ENCODE measurements at regions not wholly inside any gene's neighbourhood (a gene's known extent, or its start where the extent isn't known, plus 50 kb on each side); places are given as distances from the start of the nearest gene placed in this dataset.
"Not testable (repeated sequence)": the region's sequence is repeated elsewhere in the genome, so short reads cannot be mapped to it uniquely, and the experiment has no call there.

- H3K4me3 ChIP-seq (ENCODE audit: low read depth in 1 of 2, low read length in 2 of 2); H3K9ac ChIP-seq (ENCODE audit: low read depth in 1 of 2, low read length in 2 of 2); H3K27me3 ChIP-seq (ENCODE audit: control insufficient read depth in 1 of 2, insufficient read depth in 2 of 2, low read length in 2 of 2); H3K27ac ChIP-seq (ENCODE audit: low read depth, low read length); H3K4me1 ChIP-seq (ENCODE audit: control insufficient read depth in 1 of 2, insufficient read depth in 2 of 2, low read length in 2 of 2); H3K36me3 ChIP-seq (ENCODE audit: control insufficient read depth in 1 of 2, insufficient read depth in 2 of 2, low read length in 2 of 2): not testable (repeated sequence)
- H3K9me3 ChIP-seq (ENCODE audit: control insufficient read depth in 1 of 2, low read length in 2 of 2) = peaks cover 0 to 98% of the 10 kb centered on the region in 2 donors
Measured at GRCh38 chr21:7938223-7938622, 2583.2 kb upstream of the TPTE start.

DNA sequence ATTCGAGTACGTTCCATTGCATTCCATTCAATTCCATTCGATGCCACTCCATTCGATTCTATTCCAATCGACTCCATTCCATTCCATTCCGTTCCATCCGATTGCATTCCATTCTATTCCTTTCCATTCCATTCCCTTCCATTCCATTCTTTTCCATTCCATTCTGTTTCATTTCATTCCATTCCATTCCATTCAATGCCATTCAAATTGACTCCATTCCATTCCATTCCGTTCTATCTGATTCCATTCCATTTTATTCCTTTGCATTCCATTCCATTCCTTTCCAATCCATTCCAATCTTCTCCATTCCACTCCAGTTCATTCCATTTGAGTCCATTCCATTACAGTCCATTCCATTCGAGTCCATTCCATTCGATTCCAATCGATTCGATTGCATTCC is 2580.0 kb upstream of the TPTE start:
- H3K27ac ChIP-seq (ENCODE audit: low read depth, low read length); H3K27me3 ChIP-seq (ENCODE audit: control insufficient read depth in 1 of 2, insufficient read depth in 2 of 2, low read length in 2 of 2); H3K9ac ChIP-seq (ENCODE audit: low read depth in 1 of 2, low read length in 2 of 2); H3K36me3 ChIP-seq (ENCODE audit: control insufficient read depth in 1 of 2, insufficient read depth in 2 of 2, low read length in 2 of 2); H3K4me1 ChIP-seq (ENCODE audit: control insufficient read depth in 1 of 2, insufficient read depth in 2 of 2, low read length in 2 of 2): not testable (repeated sequence)
- Histone ChIP-seq H3K4me3 (ENCODE audit: low read depth in 1 of 2, low read length in 2 of 2) (peak overlapping the region in 1 of 2 donors; percentile 0), H3K9me3 (ENCODE audit: control insufficient read depth in 1 of 2, low read length in 2 of 2) (peaks cover 0 to 97% of the 10 kb centered on the region in 2 donors)

DNA sequence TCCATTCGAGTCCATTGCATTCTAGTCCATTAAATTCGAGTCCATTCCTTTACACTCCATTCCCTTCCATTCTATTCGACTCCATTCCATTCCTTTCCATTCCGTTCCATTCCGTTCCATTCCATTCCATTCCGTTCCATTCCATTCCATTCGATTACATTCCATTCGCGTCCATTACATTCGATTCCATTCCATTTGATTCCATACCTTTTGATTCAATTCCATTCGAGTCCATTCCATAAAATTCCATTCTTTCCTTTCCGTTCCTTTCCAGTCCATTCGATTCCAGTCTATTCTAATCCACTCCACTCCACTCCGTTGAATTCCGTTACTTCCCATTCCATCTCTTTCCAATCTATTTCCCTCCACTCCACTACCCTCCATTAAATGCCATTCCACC is 2579.2 kb upstream of the TPTE start:
- not testable (repeated sequence) for H3K27me3 ChIP-seq (ENCODE audit: control insufficient read depth in 1 of 2, insufficient read depth in 2 of 2, low read length in 2 of 2); H3K36me3 ChIP-seq (ENCODE audit: control insufficient read depth in 1 of 2, insufficient read depth in 2 of 2, low read length in 2 of 2); H3K4me1 ChIP-seq (ENCODE audit: control insufficient read depth in 1 of 2, insufficient read depth in 2 of 2, low read length in 2 of 2); H3K27ac ChIP-seq (ENCODE audit: low read depth, low read length); H3K9ac ChIP-seq (ENCODE audit: low read depth in 1 of 2, low read length in 2 of 2)
- Histone ChIP-seq H3K9me3 (ENCODE audit: control insufficient read depth in 1 of 2, low read length in 2 of 2) (peaks cover 0 to 97% of the 10 kb centered on the region in 2 donors), H3K4me3 (ENCODE audit: low read depth in 1 of 2, low read length in 2 of 2) (peak overlapping the region in 1 of 2 donors; percentile 5)

DNA sequence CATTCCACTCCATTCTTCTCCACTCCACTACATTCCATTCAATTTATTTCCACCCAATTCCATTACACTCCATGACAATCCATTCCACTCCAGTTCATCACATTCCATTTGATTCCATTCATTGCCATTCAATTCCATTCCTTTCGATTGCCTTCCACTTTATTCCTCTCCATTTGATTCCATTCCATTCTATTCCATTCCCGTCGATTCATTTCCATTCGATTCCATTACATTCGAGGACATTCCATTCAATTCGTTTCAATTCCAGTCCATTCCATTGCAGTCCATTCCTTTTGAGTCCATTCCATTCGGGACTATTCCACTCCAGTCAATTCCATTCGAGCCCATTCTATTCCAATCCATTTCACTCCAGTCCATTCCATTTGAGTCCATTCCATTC is 2577.8 kb upstream of the TPTE start:
- Histone ChIP-seq H3K9me3 (ENCODE audit: control insufficient read depth in 1 of 2, low read length in 2 of 2) (peaks cover 0 to 98% of the 10 kb centered on the region in 2 donors), H3K4me3 (ENCODE audit: low read depth in 1 of 2, low read length in 2 of 2) (peak overlapping the region in 1 of 2 donors; percentile 2)
- not testable (repeated sequence) for H3K9ac ChIP-seq (ENCODE audit: low read depth in 1 of 2, low read length in 2 of 2)

GRCh38 chr21:7947422-7947821 is 2574.0 kb upstream of the TPTE start:
- H3K9me3 ChIP-seq (ENCODE audit: control insufficient read depth in 1 of 2, low read length in 2 of 2) = peaks cover 0 to 98% of the 10 kb centered on the region in 2 donors
- no peaks in the 10 kb centered on the region for H3K36me3 ChIP-seq (ENCODE audit: control insufficient read depth in 1 of 2, insufficient read depth in 2 of 2, low read length in 2 of 2)
- no peaks in the 10 kb centered on the region for H3K27me3 ChIP-seq (ENCODE audit: control insufficient read depth in 1 of 2, insufficient read depth in 2 of 2, low read length in 2 of 2)
- H3K9ac ChIP-seq (ENCODE audit: low read depth in 1 of 2, low read length in 2 of 2) = no peak overlapping the region
- H3K4me3 ChIP-seq (ENCODE audit: low read depth in 1 of 2, low read length in 2 of 2) = peak overlapping the region in 1 of 2 donors; percentile 7
- no peak overlapping the region for H3K27ac ChIP-seq (ENCODE audit: low read depth, low read length)
- no peaks in the 10 kb centered on the region for H3K4me1 ChIP-seq (ENCODE audit: control insufficient read depth in 1 of 2, insufficient read depth in 2 of 2, low read length in 2 of 2)

More for the DNA sequence above, 2577.8 kb upstream of the TPTE start:
- H3K36me3 ChIP-seq (ENCODE audit: control insufficient read depth in 1 of 2, insufficient read depth in 2 of 2, low read length in 2 of 2); H3K4me1 ChIP-seq (ENCODE audit: control insufficient read depth in 1 of 2, insufficient read depth in 2 of 2, low read length in 2 of 2); H3K27ac ChIP-seq (ENCODE audit: low read depth, low read length); H3K27me3 ChIP-seq (ENCODE audit: control insufficient read depth in 1 of 2, insufficient read depth in 2 of 2, low read length in 2 of 2): not testable (repeated sequence)

DNA sequence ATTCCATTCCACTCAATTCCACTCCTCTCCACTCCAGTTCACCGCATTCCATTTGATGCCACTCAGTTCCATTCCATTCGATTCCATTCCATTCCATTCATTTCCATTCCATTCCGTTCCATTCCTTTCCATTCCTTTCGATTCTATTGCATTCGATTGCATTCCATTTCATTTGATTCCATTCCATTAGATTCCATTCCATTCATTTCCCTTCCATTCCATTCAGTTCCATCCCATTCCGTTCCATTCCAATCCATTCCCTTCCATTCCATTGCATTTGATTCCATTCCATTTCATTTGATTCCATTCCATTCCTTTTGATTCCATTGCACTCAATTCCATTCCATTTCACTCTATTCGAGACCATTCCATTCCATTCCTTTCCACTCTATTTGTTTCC is 2572.7 kb upstream of the TPTE start:
- H3K4me1 ChIP-seq (ENCODE audit: control insufficient read depth in 1 of 2, insufficient read depth in 2 of 2, low read length in 2 of 2); H3K27ac ChIP-seq (ENCODE audit: low read depth, low read length); H3K36me3 ChIP-seq (ENCODE audit: control insufficient read depth in 1 of 2, insufficient read depth in 2 of 2, low read length in 2 of 2); H3K9ac ChIP-seq (ENCODE audit: low read depth in 1 of 2, low read length in 2 of 2); H3K27me3 ChIP-seq (ENCODE audit: control insufficient read depth in 1 of 2, insufficient read depth in 2 of 2, low read length in 2 of 2); H3K4me3 ChIP-seq (ENCODE audit: low read depth in 1 of 2, low read length in 2 of 2): not testable (repeated sequence)
- peaks cover 0 to 98% of the 10 kb centered on the region in 2 donors for H3K9me3 ChIP-seq (ENCODE audit: control insufficient read depth in 1 of 2, low read length in 2 of 2)

DNA sequence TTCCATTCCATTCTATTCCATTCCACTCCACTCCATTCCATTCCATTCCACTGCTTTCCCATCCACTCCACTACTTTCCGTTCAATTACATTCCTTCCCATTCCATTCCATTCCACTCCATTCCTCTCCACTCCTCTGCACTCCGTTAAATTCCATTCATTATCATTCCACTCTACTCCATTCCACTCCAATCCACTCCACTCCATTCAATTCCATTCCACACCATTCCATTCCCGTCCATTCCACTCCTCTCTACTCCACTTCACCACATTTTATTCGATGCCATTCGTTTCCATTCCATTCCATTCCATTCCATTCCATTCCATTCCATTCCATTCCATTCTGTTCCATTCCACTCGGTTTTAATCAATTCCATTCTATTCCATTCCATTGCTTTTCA is 2571.5 kb upstream of the TPTE start:
- H3K9ac ChIP-seq (ENCODE audit: low read depth in 1 of 2, low read length in 2 of 2); H3K27ac ChIP-seq (ENCODE audit: low read depth, low read length); H3K4me1 ChIP-seq (ENCODE audit: control insufficient read depth in 1 of 2, insufficient read depth in 2 of 2, low read length in 2 of 2); H3K27me3 ChIP-seq (ENCODE audit: control insufficient read depth in 1 of 2, insufficient read depth in 2 of 2, low read length in 2 of 2); H3K36me3 ChIP-seq (ENCODE audit: control insufficient read depth in 1 of 2, insufficient read depth in 2 of 2, low read length in 2 of 2): not testable (repeated sequence)
- Histone ChIP-seq H3K4me3 (ENCODE audit: low read depth in 1 of 2, low read length in 2 of 2) (peak overlapping the region in 1 of 2 donors; percentile 17), H3K9me3 (ENCODE audit: control insufficient read depth in 1 of 2, low read length in 2 of 2) (peaks cover 0 to 98% of the 10 kb centered on the region in 2 donors)

DNA sequence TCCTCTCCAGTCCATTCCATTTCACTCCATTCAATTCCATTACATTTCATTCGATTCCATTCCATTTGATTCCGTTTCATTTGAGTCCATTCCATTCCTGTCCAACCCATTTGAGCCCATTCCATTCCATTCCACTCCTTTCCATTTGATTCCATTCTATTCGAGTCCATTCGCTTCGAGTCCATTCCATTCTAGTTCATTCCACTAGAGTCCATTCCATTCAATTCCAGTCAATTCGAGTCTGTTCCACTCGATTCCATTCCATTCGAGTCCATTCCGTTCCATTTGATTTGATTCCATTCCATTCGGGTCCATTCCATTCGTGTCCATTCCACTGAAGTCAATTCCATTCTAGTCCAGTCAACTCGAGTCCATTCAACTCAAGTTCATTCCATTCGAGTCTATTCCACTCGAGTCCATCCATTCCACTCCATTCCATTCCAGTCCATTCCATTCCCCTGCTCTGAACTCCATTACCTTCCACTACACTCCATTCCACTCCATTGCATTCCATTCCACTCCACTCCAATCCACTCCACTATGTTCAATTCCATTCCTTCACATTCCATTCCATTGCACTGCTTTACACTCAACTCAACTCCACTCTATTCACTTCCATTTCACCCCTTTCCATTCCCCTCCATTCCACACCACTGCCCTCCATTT is 2569.4 kb upstream of the TPTE start:
- Histone ChIP-seq H3K36me3 (ENCODE audit: control insufficient read depth in 1 of 2, insufficient read depth in 2 of 2, low read length in 2 of 2) (no peaks in the 10 kb centered on the region), H3K9me3 (ENCODE audit: control insufficient read depth in 1 of 2, low read length in 2 of 2) (peaks cover 0 to 100% of the 10 kb centered on the region in 2 donors), H3K4me3 (ENCODE audit: low read depth in 1 of 2, low read length in 2 of 2) (peak overlapping the region in 1 of 2 donors; percentile 17), H3K27ac (ENCODE audit: low read depth, low read length) (no peak overlapping the region), H3K4me1 (ENCODE audit: control insufficient read depth in 1 of 2, insufficient read depth in 2 of 2, low read length in 2 of 2) (no peaks in the 10 kb centered on the region), H3K27me3 (ENCODE audit: control insufficient read depth in 1 of 2, insufficient read depth in 2 of 2, low read length in 2 of 2) (no peaks in the 10 kb centered on the region), H3K9ac (ENCODE audit: low read depth in 1 of 2, low read length in 2 of 2) (no peak overlapping the region)

GRCh38 chr21:7952648-7953047 is 2568.7 kb upstream of the TPTE start:
- peaks cover 0 to 100% of the 10 kb centered on the region in 2 donors for H3K9me3 ChIP-seq (ENCODE audit: control insufficient read depth in 1 of 2, low read length in 2 of 2)
- no peaks in the 10 kb centered on the region for H3K27me3 ChIP-seq (ENCODE audit: control insufficient read depth in 1 of 2, insufficient read depth in 2 of 2, low read length in 2 of 2)
- H3K4me3 ChIP-seq (ENCODE audit: low read depth in 1 of 2, low read length in 2 of 2) = peak overlapping the region in 1 of 2 donors; percentile 17
- no peak overlapping the region for H3K9ac ChIP-seq (ENCODE audit: low read depth in 1 of 2, low read length in 2 of 2)
- H3K4me1 ChIP-seq (ENCODE audit: control insufficient read depth in 1 of 2, insufficient read depth in 2 of 2, low read length in 2 of 2) = no peaks in the 10 kb centered on the region
- H3K27ac ChIP-seq (ENCODE audit: low read depth, low read length) = no peak overlapping the region
- no peaks in the 10 kb centered on the region for H3K36me3 ChIP-seq (ENCODE audit: control insufficient read depth in 1 of 2, insufficient read depth in 2 of 2, low read length in 2 of 2)

- Histone ChIP-seq H3K9me3 (ENCODE audit: control insufficient read depth in 1 of 2, low read length in 2 of 2) (peaks cover 0 to 100% of the 10 kb centered on the region in 2 donors), H3K27ac (ENCODE audit: low read depth, low read length) (no peak overlapping the region), H3K36me3 (ENCODE audit: control insufficient read depth in 1 of 2, insufficient read depth in 2 of 2, low read length in 2 of 2) (no peaks in the 10 kb centered on the region), H3K4me3 (ENCODE audit: low read depth in 1 of 2, low read length in 2 of 2) (peak overlapping the region in 1 of 2 donors; percentile 7), H3K27me3 (ENCODE audit: control insufficient read depth in 1 of 2, insufficient read depth in 2 of 2, low read length in 2 of 2) (no peaks in the 10 kb centered on the region), H3K4me1 (ENCODE audit: control insufficient read depth in 1 of 2, insufficient read depth in 2 of 2, low read length in 2 of 2) (no peaks in the 10 kb centered on the region), H3K9ac (ENCODE audit: low read depth in 1 of 2, low read length in 2 of 2) (no peak overlapping the region)
Measured at GRCh38 chr21:7953058-7953457, 2568.3 kb upstream of the TPTE start.
